Activated CD8-positive, alpha-beta memory T cell treated with anti-CD3 and anti-CD28 coated beads, Interleukin-2, amount 50 U/mL, for 24 hours (primary cell): ENCODE measurements at regions not wholly inside any gene's neighbourhood (a gene's known extent, or its start where the extent isn't known, plus 50 kb on each side); places are given as distances from the start of the nearest gene placed in this dataset.
"Not testable (repeated sequence)": the region's sequence is repeated elsewhere in the genome, so short reads cannot be mapped to it uniquely, and the experiment has no call there.

ENCODE experiments used
- DNase-seq: peaks from one replicate; pipeline ENCODE4 v3.0.0-alpha.2; 2020; ENCODE audit errors: extremely low read depth

DNA sequence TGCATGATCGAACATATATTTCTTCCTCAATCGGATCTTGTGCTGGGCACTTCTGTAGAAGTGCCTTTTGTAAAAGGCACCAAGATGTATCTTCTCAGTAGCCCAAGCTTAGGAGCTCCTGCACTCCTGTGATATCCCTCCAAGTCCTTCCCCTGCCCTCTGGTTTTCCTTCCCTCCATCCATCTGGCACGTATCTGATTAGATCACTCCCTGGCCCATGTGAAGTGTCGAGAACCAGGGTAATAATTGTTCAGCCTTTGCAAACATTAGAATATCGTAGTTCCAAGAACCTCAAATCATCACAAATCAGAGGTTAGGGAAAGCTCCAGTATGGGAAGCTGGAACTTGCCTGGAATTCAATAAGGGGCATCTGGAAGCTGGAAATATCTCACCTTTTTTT, 221.1 kb upstream of the AUTS2 start:
- DNase-seq = no peak

DNA sequence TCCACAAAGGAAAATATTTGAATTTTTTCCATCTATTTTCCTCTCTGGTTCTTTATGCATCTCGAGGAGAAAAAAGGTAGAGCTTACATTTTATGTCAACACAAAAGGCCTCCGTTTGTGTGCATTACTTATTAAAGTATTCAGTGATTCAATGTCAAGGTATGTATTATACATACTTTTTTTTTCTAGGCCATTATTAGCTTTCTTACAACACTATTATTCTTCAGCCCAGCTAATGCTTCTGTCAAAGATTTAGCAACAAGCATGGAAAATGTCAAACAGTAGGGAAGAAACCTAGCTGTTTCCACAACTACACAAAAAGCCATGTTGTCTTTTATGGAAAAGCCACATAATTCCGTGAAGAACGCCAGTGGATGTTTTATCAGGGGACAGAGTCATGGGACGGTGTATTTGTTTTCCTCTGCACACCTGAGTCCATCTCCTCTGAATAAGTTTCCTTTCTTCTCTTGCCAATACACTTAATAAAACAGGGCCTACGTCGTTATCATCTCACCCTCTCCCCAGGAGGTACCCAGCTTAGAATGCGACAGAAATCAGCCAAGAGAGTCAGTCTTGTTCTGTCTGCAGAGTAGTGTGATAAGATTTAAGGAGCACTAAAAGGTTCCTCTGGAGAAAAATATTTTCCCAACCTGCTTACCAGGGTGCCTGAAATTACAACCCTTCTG, 209.7 kb upstream of the AUTS2 start:
- no peak for DNase-seq

- no peak for DNase-seq
Measured at GRCh38 chr7:69389216-69389615, 209.1 kb upstream of the AUTS2 start.

DNA sequence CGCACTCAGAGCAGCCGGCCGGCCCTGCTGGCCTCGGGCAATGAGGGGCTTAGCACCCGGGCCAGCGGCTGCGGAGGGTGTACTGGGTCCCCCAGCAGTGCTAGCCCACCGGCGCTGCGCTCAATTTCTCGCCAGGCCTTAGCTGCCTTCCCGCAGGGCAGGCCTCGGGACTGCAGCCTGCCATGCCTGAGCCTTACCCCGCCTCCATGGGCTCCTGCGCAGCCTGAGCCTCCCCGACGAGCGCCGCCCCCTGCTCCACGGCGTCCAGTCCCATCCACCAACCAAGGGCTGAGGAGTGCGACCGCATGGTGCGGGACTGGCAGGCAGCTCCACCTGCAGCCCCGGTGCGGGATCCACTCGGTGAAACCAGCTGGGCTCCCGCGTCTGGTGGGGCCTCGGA, 204.4 kb upstream of the AUTS2 start:
- DNase-seq = not testable (repeated sequence)

DNA sequence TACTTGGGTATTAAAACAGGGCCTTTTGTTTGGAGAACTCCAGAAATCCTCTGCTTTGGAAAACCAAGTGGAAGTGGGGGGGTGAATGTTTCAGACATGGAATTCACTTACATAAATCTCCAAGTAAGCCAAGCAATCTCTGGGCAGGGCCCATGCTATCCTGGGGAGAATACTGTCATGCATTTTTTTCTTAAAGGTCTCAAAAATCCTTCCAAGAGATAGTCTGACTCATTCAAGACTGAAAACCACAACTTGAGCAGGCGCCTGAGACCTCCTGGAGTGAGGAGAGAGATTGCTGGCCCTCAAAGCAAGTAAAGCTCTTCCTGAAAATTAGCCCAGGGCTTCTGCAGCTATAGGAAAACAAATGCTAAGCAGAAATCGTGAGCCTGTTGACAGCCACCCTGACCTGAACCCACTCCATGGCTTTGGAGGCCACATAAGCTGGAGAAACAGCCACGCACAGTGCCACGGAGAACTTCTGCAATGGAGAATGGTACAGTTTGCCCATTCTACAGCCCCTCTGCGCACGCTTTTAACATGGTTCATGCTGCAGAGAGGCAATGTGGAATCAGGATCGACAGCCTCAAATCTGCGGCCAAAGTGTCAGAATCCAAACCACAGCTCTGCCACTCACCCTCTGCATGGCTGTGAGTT, 203.1 kb upstream of the AUTS2 start:
- no peak for DNase-seq

DNA sequence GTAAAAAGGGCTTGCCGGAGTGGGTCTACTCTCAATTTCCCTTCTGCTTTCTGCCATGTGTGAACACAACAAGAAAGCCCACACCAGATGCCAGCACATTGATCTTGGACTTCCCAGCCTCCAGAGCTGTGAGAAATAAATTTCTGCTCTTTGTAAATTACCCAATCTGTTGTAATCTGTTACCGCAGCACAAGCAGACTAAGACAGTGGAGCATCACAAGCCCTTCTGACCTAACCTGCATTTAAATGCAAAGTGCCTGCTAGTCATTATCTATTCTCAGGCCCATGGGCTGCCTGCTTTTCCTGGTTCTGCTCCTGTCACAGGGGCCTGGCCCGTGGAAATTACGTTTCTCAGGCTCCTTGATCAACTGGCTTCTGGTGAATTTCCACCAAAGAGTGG, 199.3 kb upstream of the AUTS2 start:
- DNase-seq = no peak

DNA sequence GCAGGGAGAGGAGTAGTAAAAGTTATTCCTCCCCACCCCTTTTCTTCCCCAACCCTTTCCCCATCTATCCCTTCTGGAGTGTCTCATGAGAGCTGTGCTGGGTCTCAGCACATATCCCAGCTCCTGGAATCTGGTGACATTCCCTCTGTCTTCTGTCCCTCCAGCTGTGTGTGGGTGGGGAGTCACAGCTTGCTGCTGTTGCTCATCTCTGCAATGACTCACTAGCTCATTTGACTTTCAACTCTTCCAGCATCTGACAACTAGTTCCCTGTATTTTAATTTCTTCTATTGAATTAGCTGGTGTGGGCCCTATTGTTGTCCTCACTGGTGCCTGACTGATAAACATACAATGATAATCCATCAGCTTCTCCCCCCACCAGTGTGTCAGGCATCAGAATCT, 198.9 kb upstream of the AUTS2 start:
- DNase-seq = no peak

GRCh38 chr7:69402696-69403095, 195.6 kb upstream of the AUTS2 start:
- DNase-seq = no peak

DNA sequence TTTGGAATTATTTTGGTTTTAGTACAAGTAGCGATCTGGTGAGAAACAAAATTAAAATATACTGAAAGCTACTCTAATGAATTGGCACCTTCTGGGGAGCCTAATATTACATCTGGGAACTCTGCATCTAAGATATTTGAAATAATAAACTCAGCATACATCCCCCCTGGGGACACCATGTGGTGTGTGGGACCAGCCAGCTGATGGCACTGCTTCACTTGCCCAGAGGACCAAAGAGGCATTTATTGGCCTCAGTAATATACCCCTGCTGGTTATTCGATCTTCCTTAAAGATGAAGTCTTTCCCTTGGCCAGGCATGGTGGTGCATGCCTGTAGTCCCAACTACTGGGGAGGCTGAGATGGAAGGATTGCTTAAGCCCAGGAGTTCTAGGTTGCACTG, 195.1 kb upstream of the AUTS2 start:
- no peak for DNase-seq

GRCh38 chr7:69411018-69411417, 187.3 kb upstream of the AUTS2 start:
- DNase-seq = no peak

DNA sequence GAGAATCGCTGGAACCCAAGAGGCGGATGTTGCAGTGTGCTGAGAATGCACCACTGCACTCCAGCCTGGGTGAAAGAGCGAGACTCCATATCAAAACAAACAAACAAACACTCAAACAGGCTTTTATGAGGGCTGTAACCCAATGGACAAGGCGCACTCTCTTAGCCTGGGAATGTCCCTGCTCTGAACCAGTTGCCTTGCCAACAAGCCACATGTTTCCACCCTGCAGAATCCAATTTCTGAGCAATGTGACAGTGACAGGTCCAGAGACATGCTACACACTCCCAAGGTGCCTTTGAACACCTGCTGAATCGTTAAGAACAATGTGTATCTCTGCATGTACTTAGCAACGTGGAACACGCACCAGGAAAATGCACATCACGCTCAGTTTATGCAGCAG, 186.8 kb upstream of the AUTS2 start:
- no peak for DNase-seq

- no peak for DNase-seq
Measured at GRCh38 chr7:69412331-69413146, 185.7 kb upstream of the AUTS2 start.

DNA sequence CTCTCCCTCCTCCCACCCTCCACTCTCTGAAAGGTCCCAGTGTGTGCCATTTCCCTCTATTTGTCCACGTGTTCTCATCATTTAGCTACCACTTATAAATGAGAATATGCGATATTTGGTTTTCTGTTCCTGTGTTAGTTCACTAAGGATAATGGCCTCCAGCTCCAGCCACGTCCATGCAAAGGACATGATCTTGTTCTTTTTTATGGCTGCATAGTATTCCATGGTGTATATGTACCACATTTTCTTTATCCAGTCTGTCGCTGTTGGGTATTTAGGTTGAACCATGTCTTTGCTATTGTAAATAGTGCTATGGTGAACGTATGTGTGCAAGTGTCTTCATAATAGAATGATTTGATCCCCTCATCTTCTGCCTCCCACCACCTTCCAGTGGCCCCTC, 183.7 kb upstream of the AUTS2 start:
- no peak for DNase-seq

- no peak for DNase-seq
Measured at GRCh38 chr7:69418869-69419670, 179.2 kb upstream of the AUTS2 start.

- DNase-seq = no peak
Measured at GRCh38 chr7:69419934-69420333, 178.3 kb upstream of the AUTS2 start.

DNA sequence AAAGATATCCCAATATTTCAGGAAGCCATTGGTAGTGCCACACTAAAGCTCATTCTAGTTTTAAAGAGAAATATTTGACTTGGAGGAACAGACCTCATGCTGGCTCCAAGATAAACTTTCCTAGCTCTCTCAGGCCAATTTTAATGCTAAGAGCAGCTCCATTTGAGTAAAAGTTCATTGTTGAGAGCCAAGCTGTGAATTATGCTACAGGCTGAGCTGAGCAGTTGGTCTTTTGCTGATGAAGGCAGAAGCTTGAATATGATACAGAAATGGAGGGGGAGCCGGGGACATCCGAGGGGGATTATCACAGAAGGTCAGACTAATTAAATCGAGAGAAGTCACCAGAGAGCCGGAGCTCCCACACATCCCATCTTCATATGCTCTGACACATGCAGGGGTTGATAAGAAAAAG, 175.7 kb upstream of the AUTS2 start:
- no peak for DNase-seq

DNA sequence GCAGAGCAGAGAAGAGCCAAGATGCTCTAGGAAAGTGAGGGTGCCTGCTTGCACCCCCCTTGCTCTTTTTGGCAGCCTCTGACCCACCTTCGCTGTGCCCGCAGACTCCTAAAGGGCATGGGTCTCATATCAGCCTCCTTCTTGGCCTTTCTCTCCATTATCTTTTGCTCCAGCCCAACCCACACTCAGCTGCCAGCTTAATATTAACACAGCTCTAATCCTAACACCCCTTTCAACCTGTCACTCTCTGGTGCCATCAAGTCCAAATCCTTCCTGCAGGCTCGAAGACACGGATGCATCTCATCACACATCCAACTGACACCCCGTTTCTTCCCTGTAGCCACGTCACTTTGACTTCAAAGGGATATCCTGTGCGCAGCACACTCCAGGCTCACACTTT, 171.6 kb upstream of the AUTS2 start:
- no peak for DNase-seq

DNA sequence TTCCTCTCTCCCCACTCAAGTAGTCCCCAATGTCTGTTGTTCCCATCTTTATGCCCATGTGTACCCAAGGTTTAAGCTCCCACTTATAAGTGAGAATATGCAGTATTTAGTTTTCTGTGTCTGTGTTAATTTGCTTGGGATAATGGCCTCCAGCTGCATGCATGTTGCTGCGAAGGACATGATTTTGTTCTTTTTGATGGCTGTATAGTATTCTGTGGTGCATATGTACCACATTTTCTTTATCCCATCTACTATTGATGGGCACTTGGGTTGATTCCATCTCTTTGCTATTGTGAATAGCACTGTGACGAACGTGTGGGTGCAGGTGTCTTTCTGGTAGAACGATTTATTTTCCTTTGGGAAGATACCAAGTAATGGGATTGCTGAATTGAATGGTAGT, 170.2 kb upstream of the AUTS2 start:
- no peak for DNase-seq

DNA sequence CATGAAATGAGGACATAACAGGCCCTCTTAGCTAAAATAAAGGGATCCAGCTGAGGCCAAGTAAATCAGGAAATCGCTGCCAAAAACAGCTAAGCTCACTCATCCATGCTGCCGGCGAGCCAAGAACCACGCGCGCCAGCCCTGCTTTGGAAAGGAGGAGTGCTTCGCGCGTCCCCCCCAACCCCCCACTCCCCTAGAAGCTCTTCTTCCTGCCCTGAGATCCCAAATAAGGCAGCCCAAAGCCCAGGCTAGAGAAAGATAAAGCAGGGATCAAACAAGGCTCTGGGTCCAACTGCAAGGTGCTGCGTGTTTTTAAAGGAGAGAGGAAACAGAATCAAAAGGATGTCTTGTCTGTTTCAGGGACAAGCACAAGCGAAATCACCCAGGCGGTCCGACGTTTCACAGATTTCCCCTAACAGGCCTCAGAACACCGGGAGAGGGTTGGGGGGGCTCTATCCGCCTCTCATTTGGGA, 168.3 kb upstream of the AUTS2 start:
- no peak for DNase-seq

GRCh38 chr7:69430384-69431021, 167.8 kb upstream of the AUTS2 start:
- no peak for DNase-seq

- no peak for DNase-seq
Measured at GRCh38 chr7:69431626-69432025, 166.6 kb upstream of the AUTS2 start.

GRCh38 chr7:69432276-69432675, 166.0 kb upstream of the AUTS2 start:
- not testable (repeated sequence) for DNase-seq
